NCI-H2227 (cell line): ENCODE measurements at regions not wholly inside any gene's neighbourhood (a gene's known extent, or its start where the extent isn't known, plus 50 kb on each side); places are given as distances from the start of the nearest gene placed in this dataset.

Source experiments
- DNase-seq: peaks from one replicate; lab custom pipeline; 2025; ENCODE audit not compliant: unreplicated experiment; lab: John Stamatoyannopoulos, UW

GRCh38 chr2:129695496-129695895, 284.0 kb upstream of the RAB6C start:
- DNase-seq, result no peak

DNA sequence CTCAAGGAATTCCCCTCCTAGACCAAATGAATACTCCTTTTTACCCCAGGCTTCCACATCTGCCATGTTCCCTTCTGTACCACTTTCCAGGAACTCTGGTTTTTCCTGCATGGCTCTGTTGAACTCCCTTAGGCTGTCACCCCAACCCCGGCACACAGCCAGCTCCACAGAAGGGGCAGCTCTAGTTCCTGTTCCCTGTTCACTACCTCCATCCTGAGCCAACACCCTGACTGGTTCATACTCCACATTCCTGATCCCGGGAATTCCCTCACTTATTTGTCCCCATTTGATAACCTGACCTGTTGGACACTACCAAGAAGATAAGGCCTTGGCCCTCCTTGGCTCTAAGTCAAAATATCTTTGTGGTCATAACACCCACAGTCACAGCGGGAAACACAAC, 280.9 kb upstream of the RAB6C start:
- DNase-seq, result no peak

DNA sequence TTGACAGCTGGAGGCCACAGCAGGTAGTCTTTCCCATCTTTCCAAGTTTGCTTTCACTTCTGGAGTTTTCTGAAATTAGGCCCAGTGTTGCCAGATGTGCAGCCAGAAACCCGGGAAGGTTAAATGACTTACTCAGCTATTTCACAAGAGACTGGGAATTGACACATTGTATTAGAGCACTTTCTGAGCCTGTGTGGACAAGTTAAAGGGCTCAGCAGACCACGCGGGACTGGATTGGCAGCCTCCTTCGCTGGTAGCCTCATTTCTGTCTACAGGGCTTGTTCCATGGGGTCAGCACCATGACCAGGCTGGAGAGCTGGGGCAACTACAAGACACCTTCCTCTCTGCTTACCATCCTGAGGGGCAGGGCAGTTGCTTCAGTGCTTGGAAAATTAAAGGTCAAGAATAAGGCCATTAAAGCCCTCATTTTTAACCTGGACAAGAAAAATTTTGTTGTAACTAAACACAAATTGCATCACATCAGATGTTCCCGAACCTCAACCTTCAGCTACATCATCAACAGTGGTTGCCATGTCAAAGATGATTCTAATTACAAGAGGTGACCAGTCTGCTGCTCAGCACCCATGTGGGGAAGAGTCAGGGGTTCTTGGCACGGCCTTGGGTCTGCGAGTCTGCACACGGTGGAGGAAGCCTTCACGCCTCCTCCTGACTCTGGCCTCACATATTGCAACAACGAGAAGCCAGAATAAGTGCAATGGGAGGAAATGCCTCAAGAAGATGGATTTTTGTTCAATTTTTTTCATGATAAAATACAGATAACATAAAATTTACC, 279.5 kb upstream of the RAB6C start:
- DNase-seq, result no peak

DNA sequence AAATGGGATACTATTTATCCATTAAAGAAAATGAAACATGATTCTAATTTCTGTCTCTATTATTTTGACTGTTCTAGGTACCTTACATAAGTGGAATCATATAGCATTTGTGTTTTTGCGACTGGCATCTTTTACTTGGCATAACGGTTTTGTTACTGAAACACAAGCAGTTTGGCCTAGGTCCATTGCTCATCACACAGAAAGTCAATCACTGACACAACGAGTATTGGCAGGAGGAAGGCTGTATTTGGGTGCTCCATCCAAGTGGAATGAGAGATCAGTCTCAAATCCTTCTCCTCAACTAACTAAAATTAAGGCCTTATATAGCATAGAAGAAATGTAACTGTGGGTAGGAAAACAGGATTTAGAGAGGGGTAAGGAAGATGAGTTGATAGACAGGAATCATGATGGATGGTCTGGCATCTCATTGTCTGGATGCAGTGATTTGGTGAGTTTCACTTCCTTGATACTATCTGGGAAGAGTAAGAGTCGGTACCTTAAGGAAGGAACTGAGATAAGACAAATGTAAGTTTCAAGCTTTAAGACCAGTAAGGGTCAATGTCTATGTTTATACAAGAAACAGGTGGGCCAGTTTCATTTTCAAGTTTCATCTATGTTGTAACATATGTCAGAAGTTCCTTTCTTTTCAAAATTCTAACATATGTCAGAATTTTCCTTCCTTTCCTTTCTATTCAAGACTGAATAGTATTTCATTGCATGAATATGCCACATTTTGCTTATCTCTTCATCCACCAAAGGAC, 276.9 kb upstream of the RAB6C start:
- no peak for DNase-seq

DNA sequence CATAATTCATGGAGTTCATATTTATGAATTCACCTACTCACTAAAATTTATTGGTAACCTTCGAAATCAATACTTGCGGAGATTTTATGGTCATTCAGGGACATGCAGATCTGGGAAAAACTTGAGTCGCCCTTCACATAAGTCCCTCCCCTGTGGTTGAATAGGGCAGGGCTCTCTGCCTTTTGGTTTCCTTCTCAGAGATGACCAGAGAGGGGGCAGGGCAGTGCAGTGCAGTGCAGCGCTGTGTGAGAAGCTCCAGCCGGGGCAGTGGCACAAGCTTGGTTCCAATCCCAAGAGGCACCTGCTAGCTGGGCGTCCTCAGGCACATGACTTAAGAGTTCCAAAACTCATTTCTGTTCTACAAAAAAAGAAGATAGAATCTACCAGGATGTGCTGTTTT, 274.4 kb upstream of the RAB6C start:
- DNase-seq, result no peak

DNA sequence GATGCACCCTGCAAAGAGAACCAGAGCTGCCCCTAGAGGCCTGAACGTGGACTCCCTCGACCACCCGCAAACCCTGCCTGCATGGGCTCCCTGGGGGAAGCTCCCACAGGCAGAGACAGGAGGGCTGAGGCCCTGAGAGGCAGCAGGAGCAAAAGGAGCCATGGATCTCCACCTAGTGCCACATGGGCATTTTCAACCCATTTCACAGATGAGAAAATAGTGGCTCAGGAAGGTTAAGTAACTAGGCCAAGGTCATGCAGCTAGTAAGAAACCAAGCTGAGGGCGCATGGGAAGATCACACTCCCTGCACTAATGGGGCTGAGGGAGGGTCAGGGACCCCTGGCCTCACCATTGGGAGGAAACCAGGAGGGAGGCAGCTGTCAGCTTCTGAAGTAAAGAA, 271.7 kb upstream of the RAB6C start:
- DNase-seq, result no peak

DNA sequence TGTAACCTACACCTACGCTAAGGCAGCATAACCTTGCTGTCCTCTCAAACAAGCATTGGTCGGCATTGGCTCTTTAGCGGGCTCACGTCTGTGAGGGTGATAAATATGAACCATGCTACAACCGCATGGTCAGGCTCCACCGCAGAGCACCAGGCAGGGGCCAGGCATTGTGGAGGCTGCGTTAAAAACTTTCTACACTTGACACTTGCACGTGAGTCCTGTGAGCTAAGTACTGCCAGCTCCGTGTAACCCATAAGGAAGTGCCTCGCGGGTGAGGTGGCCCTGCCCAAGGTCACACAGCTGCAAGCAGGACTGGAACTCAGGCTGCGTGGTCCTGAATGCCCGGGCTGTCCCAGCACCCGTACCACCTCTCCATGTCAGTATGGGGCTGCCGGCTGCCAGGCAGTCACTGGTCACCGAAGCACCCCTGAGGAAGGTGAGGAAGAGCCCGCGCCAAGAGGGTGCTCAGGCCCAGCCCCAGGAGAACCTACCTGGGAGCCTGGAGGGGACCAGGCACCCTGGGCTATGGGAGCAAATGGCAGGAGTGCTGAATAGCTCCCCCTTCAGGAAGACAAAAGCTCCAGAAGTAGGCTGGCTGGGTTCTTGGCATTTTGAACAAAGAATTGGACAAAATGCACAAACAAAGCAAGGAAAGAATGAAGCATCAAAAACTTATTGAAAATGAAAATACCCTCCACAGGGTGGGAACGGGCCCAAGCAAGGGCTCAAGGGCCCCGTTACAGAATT, 271.1 kb upstream of the RAB6C start:
- DNase-seq, result no peak

GRCh38 chr2:129709001-129709955, 270.2 kb upstream of the RAB6C start:
- DNase-seq, result no peak

- DNase-seq, result no peak
Measured at GRCh38 chr2:129709956-129710598, 269.4 kb upstream of the RAB6C start.

- no peak for DNase-seq
Measured at GRCh38 chr2:129710670-129711495, 268.6 kb upstream of the RAB6C start.

DNA sequence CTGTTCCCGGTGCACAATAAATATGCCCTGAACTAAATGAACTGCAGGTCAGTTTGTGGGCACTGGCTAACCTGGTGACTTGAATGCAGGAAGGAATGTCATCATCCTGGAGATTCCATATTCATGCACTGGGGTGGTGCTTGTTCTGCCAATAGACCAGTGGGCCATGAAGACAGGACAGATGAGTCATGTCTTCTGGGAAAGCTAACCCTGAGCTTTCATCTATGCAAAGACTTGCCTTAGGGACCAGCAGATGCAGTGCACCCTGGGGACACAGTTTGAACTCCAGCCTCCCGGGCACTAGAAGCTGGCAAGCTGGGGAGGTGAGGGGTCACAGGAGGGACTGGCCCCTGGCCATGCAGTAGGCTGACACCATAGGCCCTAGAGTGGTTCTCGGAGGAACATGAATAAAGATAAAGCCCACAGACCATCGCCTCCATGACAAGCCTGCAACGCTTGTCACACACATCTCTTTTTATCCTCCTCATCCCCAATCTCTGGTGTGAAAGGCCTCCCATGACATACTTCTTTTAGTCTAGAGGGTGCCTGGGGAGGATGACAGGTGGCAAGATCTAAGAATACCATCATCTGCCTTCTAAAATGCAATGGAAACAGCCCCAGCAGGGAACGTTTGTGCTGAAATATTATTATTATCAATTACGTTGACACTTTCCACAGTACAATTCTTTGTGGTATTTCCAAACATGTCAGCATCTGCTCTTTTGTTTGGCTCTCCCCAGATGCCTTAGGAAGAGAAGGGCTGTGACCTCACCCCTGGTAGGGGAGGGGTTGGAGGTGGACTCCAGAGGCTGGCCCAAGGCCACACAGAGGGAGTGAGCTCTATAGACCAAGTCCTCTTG, 267.4 kb upstream of the RAB6C start:
- peak; percentile 58 for DNase-seq

- no peak for DNase-seq
Measured at GRCh38 chr2:129712676-129712985, 266.8 kb upstream of the RAB6C start.

DNA sequence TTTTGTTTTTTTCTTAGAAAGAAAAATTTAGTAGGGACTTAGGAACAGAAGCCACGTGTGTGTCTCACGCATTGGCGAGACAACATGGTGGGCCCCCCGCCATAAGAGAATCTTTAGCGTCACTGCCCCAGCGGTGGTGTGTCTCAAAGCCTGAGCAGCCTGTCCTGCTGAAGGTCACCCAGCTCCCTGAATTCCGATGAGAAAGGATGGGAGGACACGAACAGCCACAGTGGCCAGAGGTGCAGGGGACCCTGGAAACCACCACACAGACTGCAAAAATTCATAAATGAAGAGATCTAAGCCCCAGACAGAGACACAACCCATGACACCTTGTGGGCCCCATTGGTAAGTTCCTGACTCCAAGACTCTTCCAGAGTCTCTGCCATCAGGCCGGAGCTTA, 266.1 kb upstream of the RAB6C start:
- DNase-seq, result no peak

DNA sequence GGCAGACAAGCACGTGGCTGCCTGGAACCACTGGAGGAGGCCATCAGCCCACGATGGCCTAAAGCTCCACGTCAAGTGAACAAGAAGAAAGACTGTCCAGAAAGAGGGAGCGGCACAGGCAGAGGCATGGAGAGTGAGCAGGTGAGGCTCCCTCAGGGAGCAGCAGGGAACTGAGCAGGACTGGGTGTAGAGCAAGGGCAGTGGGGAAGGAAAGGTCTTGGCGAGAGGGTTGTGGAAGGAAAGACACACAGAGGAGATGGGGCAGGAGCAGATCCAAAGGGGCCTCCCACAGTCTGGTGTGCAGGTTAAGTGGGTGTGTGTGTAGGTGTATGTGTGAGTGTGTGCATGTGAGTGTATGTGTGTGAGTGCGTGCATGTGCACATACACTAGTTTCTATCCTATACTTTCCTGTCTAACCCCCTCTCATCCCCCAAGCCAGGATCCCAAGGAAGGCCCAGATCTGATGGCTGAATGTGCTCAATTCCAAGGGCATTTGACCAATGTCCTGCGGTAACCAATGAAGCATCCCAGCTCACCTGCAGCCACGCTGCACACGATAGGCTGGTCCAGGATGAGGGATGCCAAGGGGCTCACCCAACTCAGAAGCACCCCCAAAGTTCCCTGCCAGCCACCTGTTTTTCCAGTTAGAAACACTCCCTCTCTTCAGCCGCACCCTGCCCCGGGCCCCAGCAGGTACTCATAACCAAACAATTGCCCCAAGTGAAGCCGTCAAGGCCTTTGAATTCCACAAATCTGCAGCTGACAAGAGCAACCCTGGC, 262.5 kb upstream of the RAB6C start:
- no peak for DNase-seq

DNA sequence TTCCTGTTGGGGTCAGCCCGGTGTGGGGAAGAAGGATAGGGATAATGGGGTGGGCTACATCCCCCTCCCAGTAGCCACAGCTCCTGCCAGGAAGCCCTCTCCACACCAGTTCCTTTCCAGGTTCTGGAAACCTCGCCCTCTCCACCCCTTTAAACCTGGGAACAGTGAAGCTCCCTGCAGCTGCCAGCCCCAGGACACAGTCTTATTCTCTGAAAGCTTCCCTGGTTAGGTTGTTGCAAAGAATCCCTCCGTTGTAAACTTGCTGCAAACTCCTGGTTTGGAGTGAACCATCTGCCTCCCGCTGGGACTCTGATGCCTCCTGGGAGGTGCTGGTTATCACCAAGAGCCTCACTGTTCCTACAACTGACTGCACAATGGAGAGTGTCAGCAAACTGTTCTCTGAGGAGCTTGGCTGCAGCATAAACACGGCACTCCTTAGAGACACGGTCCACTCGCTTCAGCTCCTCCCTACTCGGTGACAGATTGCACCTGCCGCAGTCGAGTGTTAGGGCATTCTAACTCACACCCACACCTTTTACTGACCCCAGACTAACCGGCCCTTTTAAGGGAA, 261.8 kb upstream of the RAB6C start:
- no peak for DNase-seq

DNA sequence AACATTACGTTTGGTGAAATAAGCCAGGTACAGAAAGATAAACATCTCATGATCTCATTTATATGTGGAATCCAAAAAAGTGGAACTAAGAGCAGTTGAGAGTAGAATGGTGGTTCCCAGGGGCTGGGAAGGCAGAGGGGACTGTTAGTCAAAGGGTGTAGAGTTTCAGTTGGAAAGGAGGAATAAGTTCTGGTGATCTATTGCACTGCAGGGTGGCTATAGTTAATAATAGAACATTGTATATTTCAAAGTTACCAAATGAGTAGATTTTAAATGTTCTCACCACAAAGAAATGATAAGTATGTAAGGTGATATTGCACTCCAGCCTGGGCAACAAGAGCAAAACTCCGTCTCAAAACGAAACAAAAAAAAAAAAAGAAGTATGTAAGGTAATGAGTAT, 260.1 kb upstream of the RAB6C start:
- no peak for DNase-seq

GRCh38 chr2:129720360-129720759, 259.1 kb upstream of the RAB6C start:
- DNase-seq, result no peak

DNA sequence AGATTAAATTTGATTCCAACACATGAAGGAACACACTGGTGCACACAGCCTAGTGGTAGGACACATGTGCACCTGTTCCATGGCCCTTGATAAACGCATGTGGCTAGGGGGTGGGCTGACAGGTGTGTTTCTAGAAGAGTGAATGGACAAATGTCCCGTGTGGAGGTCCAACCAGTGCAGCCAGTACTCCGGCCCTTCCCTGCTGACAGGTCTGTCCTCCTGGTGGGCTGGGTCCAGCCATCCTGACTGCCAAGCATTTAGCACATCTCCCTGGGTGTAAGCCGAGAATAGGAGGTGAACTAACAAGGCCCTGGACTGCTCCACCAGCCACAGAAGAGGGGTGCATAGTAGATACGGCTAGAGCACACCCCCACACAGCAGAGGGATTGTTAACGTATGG, 258.7 kb upstream of the RAB6C start:
- no peak for DNase-seq
